Kasumi-1 (cell line): ENCODE measurements at regions not wholly inside any gene's neighbourhood (a gene's known extent, or its start where the extent isn't known, plus 50 kb on each side); places are given as distances from the start of the nearest gene placed in this dataset.
A peak's percentile ranks its signal among the peaks of the same experiment; 100 is the strongest.

ENCODE experiments used
- DNase-seq, 2 experiments: peaks; one replicate each; lab custom pipeline; 2025; lab: John Stamatoyannopoulos, UW

GRCh38 chr5:88487066-88487465 lies 218.4 kb upstream of the TMEM161B start:
- DNase-seq = no peak

GRCh38 chr5:88486431-88486830 lies 217.8 kb upstream of the TMEM161B start:
- no peak for DNase-seq

- no peak for DNase-seq
Observed at GRCh38 chr5:88485531-88485930, 216.9 kb upstream of the TMEM161B start.

- no peak for DNase-seq
Observed at GRCh38 chr5:88483964-88484672, 215.5 kb upstream of the TMEM161B start.

GRCh38 chr5:88480801-88481499 lies 212.3 kb upstream of the TMEM161B start:
- DNase-seq = no peak

GRCh38 chr5:88480245-88480644 lies 211.6 kb upstream of the TMEM161B start:
- no peak for DNase-seq

GRCh38 chr5:88474574-88474973 lies 205.9 kb upstream of the TMEM161B start:
- no peak for DNase-seq

- DNase-seq = no peak
Observed at GRCh38 chr5:88470745-88471144, 202.1 kb upstream of the TMEM161B start.

GRCh38 chr5:88459971-88460370 lies 191.3 kb upstream of the TMEM161B start:
- DNase-seq = no peak

GRCh38 chr5:88452820-88453219 lies 184.2 kb upstream of the TMEM161B start:
- DNase-seq = peak; percentile 19 to 30

GRCh38 chr5:88450239-88450638 lies 181.6 kb upstream of the TMEM161B start:
- DNase-seq = no peak

- no peak for DNase-seq
Observed at GRCh38 chr5:88438006-88438405, 169.4 kb upstream of the TMEM161B start.

GRCh38 chr5:88436290-88436689 lies 167.6 kb upstream of the TMEM161B start:
- DNase-seq = no peak

GRCh38 chr5:88428633-88429032 lies 160.0 kb upstream of the TMEM161B start:
- DNase-seq = no peak

- no peak for DNase-seq
Observed at GRCh38 chr5:88426441-88426840, 157.8 kb upstream of the TMEM161B start.

- DNase-seq = no peak
Observed at GRCh38 chr5:88425124-88425523, 156.5 kb upstream of the TMEM161B start.

- no peak for DNase-seq
Observed at GRCh38 chr5:88419931-88420330, 151.3 kb upstream of the TMEM161B start.

GRCh38 chr5:88407341-88407740 lies 138.7 kb upstream of the TMEM161B start:
- no peak for DNase-seq

GRCh38 chr5:88405783-88406182 lies 137.1 kb upstream of the TMEM161B start:
- no peak for DNase-seq

GRCh38 chr5:88404405-88404804 lies 135.8 kb upstream of the TMEM161B start:
- DNase-seq = no peak

GRCh38 chr5:88401686-88402085 lies 133.0 kb upstream of the TMEM161B start:
- no peak for DNase-seq

GRCh38 chr5:88401228-88401627 lies 132.6 kb upstream of the TMEM161B start:
- no peak for DNase-seq

- DNase-seq = no peak
Observed at GRCh38 chr5:88399561-88399960, 130.9 kb upstream of the TMEM161B start.

GRCh38 chr5:88398316-88398715 lies 129.7 kb upstream of the TMEM161B start:
- no peak for DNase-seq
